GM12892 (cell line): ENCODE measurements at regions not wholly inside any gene's neighbourhood (a gene's known extent, or its start where the extent isn't known, plus 50 kb on each side); places are given as distances from the start of the nearest gene placed in this dataset.

Experiments used
- POLR2A ChIP-seq: IDR thresholded peaks from 2 replicates; pipeline ENCODE4 v1.6.1; 2011; ENCODE audit warnings: low read depth, low read length, control low read depth
- POLR2AphosphoS5 ChIP-seq: IDR thresholded peaks from 2 replicates; pipeline ENCODE4 v1.6.1; 2011; ENCODE audit warnings: low read depth, low read length, control low read depth
- TAF1 ChIP-seq: IDR thresholded peaks from 2 replicates; pipeline ENCODE4 v1.6.1; 2011; ENCODE audit warnings: low read depth, mild to moderate bottlenecking, control low read depth, low read length, borderline replicate concordance

DNA sequence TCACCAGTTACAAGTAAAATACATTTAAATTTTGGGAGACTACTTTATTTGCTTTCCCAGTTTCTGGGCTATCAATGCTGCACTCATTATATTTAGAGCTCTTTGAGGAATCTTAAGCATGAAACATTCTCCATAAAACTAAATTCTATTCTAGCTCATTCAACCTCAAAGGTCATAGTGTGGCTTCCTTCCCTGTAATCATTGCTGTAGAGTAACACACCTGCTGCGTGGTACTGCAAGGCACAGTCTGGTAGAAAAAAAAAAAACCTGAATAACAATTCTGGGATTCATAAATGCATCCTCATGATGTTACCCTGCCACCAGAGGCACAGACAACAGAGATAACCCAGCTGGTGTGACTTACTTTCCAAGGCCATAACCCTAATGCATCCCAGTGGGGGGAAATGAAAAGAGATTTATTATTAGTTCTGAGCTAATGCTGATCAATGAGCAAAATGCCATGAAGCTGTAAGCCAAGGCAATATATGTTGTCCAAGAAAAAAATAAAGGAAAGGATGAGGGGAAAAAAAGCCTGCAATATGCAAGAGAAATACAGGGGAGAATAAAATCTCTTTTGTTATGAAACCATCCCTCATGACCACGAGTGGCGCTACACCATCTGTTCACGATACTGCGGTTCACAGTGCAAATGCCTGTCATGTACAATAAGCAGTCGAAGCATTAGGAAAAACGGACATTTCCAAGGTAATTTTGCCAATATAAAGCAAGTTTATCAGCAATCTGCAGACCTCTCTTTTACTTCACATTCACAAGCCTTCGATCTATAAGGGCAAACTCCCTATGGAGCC lies 1481.6 kb upstream of the PIK3C3 start:
- TF ChIP-seq POLR2A (no peak), POLR2AphosphoS5 (no peak), TAF1 (no peak)
